Testis (tissue), 2 donors: ENCODE measurements at regions not wholly inside any gene's neighbourhood (a gene's known extent, or its start where the extent isn't known, plus 50 kb on each side); places are given as distances from the start of the nearest gene placed in this dataset.

Experiments used
- CTCF ChIP-seq, 3 experiments: fragments of 450-650 bp in 2 of 3; fragments of 200-600 bp in 1 of 3; sonication (generic) in 1 of 3; IDR thresholded peaks; one replicate each; pipeline ENCODE4 v1.5.1; 2016 to 2019; ENCODE audit warnings: antibody characterized with exemption in 3 of 3, mild to moderate bottlenecking in 2 of 3, moderate library complexity in 1 of 3
- POLR2A ChIP-seq: fragments of 450-650 bp; IDR thresholded peaks from one replicate; pipeline ENCODE4 v1.6.1; 2017; ENCODE audit warnings: antibody characterized with exemption, mild to moderate bottlenecking, moderate library complexity

GRCh38 chr11:11016068-11016467 is 158.2 kb upstream of the ZBED5 start:
- TF ChIP-seq CTCF (IDR thresholded peaks at IDR 0.05) = no peak
- no peak for TF ChIP-seq POLR2A
